Subcutaneous abdominal adipose tissue (tissue), 5 donors: ENCODE measurements at regions not wholly inside any gene's neighbourhood (a gene's known extent, or its start where the extent isn't known, plus 50 kb on each side); places are given as distances from the start of the nearest gene placed in this dataset.
"Not testable (repeated sequence)": the region's sequence is repeated elsewhere in the genome, so short reads cannot be mapped to it uniquely, and the experiment has no call there.

Source experiments
- H3K27ac ChIP-seq: one replicate; pipeline ENCODE4 v1.7.0; 2013; ENCODE audit warnings: low read depth, mild to moderate bottlenecking, inconsistent platforms, low read length, moderate library complexity
- H3K27me3 ChIP-seq, 5 donors: one replicate each; pipeline ENCODE4 v1.7.0; 2013; ENCODE audit warnings: low read length in 5 of 5, inconsistent platforms in 1 of 5; ENCODE audit not compliant: control insufficient read depth in 5 of 5, insufficient read depth in 4 of 5
- H3K36me3 ChIP-seq, 5 donors: one replicate each; pipeline ENCODE4 v1.7.0; 2013; ENCODE audit warnings: low read length in 5 of 5; ENCODE audit not compliant: control insufficient read depth in 5 of 5, insufficient read depth in 5 of 5
- H3K4me1 ChIP-seq, 5 donors: one replicate each; pipeline ENCODE4 v1.7.0; 2013; ENCODE audit warnings: low read length in 5 of 5, mild to moderate bottlenecking in 3 of 5, moderate library complexity in 1 of 5; ENCODE audit not compliant: control insufficient read depth in 5 of 5, insufficient read depth in 5 of 5
- H3K4me3 ChIP-seq, 5 donors: one replicate each; pipeline ENCODE4 v1.7.0; 2013; ENCODE audit warnings: low read length in 5 of 5, low read depth in 1 of 5
- H3K9ac ChIP-seq, 5 donors: one replicate each; pipeline ENCODE4 v1.7.0; 2013; ENCODE audit warnings: low read length in 5 of 5, mild to moderate bottlenecking in 4 of 5, moderate library complexity in 3 of 5
- H3K9me3 ChIP-seq, 5 donors: one replicate each; pipeline ENCODE4 v1.7.0; 2013; ENCODE audit warnings: low read length in 5 of 5; ENCODE audit not compliant: control insufficient read depth in 5 of 5
- donor health status: healthy.
- donor health status: healthy.
- donor health status: healthy.
- donor health status: healthy.
- donor health status: healthy.

- Histone ChIP-seq H3K36me3 (no peaks in the 10 kb centered on the region), H3K27me3 (no peaks in the 10 kb centered on the region), H3K4me3 (no peak overlapping the region), H3K4me1 (no peaks in the 10 kb centered on the region), H3K27ac (no peak overlapping the region), H3K9ac (no peak overlapping the region), H3K9me3 (peaks cover 0 to 10% (median 3%) of the 10 kb centered on the region in 5 donors)
These were observed 900.6 kb downstream of the NCAM2 start for GRCh38 chr21:21898801-21899200.

- H3K4me1 ChIP-seq, H3K9me3 ChIP-seq, H3K4me3 ChIP-seq, H3K27me3 ChIP-seq, H3K27ac ChIP-seq, H3K36me3 ChIP-seq, H3K9ac ChIP-seq: not testable (repeated sequence)
These were observed 904.2 kb downstream of the NCAM2 start for GRCh38 chr21:21902416-21902815.

GRCh38 chr21:21907271-21907670 is 909.1 kb downstream of the NCAM2 start:
- H3K4me3 ChIP-seq = no peak overlapping the region
- H3K9ac ChIP-seq = no peak overlapping the region
- peaks cover 0 to 5% (median 0%) of the 10 kb centered on the region in 5 donors for H3K9me3 ChIP-seq
- H3K27me3 ChIP-seq = no peaks in the 10 kb centered on the region
- H3K27ac ChIP-seq = no peak overlapping the region
- no peaks in the 10 kb centered on the region for H3K36me3 ChIP-seq
- no peaks in the 10 kb centered on the region for H3K4me1 ChIP-seq

- Histone ChIP-seq H3K9ac (no peak overlapping the region), H3K9me3 (no peaks in the 10 kb centered on the region), H3K27ac (no peak overlapping the region), H3K27me3 (no peaks in the 10 kb centered on the region), H3K4me1 (no peaks in the 10 kb centered on the region), H3K4me3 (no peak overlapping the region), H3K36me3 (no peaks in the 10 kb centered on the region)
These were observed 917.6 kb downstream of the NCAM2 start for GRCh38 chr21:21915816-21916215.

GRCh38 chr21:21921410-21922232 is 923.4 kb downstream of the NCAM2 start:
- Histone ChIP-seq H3K36me3 (no peaks in the 10 kb centered on the region), H3K27me3 (no peaks in the 10 kb centered on the region), H3K4me3 (no peak overlapping the region), H3K9ac (no peak overlapping the region), H3K9me3 (no peaks in the 10 kb centered on the region), H3K4me1 (no peaks in the 10 kb centered on the region), H3K27ac (no peak overlapping the region)

GRCh38 chr21:21929226-21929625 is 931.0 kb downstream of the NCAM2 start:
- H3K9me3 ChIP-seq = no peaks in the 10 kb centered on the region
- no peak overlapping the region for H3K9ac ChIP-seq
- no peak overlapping the region for H3K4me3 ChIP-seq
- no peak overlapping the region for H3K27ac ChIP-seq
- no peaks in the 10 kb centered on the region for H3K36me3 ChIP-seq
- no peaks in the 10 kb centered on the region for H3K27me3 ChIP-seq
- H3K4me1 ChIP-seq = peaks cover 0 to 6% (median 0%) of the 10 kb centered on the region in 5 donors

- Histone ChIP-seq H3K27me3 (no peaks in the 10 kb centered on the region), H3K27ac (no peak overlapping the region), H3K4me1 (peaks cover 0 to 6% (median 0%) of the 10 kb centered on the region in 5 donors)
These were observed 931.6 kb downstream of the NCAM2 start for GRCh38 chr21:21929789-21930188.

GRCh38 chr21:21952566-21952965 is 954.4 kb downstream of the NCAM2 start:
- no peak overlapping the region for H3K4me3 ChIP-seq
- peaks cover 0 to 12% (median 0%) of the 10 kb centered on the region in 5 donors for H3K4me1 ChIP-seq
- no peaks in the 10 kb centered on the region for H3K27me3 ChIP-seq
- no peaks in the 10 kb centered on the region for H3K36me3 ChIP-seq
- H3K9ac ChIP-seq = no peak overlapping the region
- H3K27ac ChIP-seq = no peak overlapping the region
- H3K9me3 ChIP-seq = no peaks in the 10 kb centered on the region

More at GRCh38 chr21:21929789-21930188, 931.6 kb downstream of the NCAM2 start:
- Histone ChIP-seq H3K36me3 (no peaks in the 10 kb centered on the region), H3K9ac (no peak overlapping the region), H3K9me3 (no peaks in the 10 kb centered on the region), H3K4me3 (no peak overlapping the region)

- Histone ChIP-seq H3K4me3 (no peak overlapping the region), H3K9me3 (no peaks in the 10 kb centered on the region), H3K27me3 (no peaks in the 10 kb centered on the region), H3K36me3 (no peaks in the 10 kb centered on the region), H3K27ac (no peak overlapping the region), H3K4me1 (peaks cover 0 to 12% (median 0%) of the 10 kb centered on the region in 5 donors), H3K9ac (no peak overlapping the region)
These were observed 957.0 kb downstream of the NCAM2 start for GRCh38 chr21:21955204-21955603.

- no peaks in the 10 kb centered on the region for H3K9me3 ChIP-seq
- H3K27me3 ChIP-seq = no peaks in the 10 kb centered on the region
- H3K36me3 ChIP-seq = no peaks in the 10 kb centered on the region
- H3K27ac ChIP-seq = no peak overlapping the region
- H3K4me1 ChIP-seq = peaks cover 0 to 12% (median 0%) of the 10 kb centered on the region in 5 donors
- no peak overlapping the region for H3K4me3 ChIP-seq
- H3K9ac ChIP-seq = no peak overlapping the region
These were observed 959.3 kb downstream of the NCAM2 start for GRCh38 chr21:21957490-21957889.
